Renal cortical epithelial cell (primary cell): ENCODE measurements at regions not wholly inside any gene's neighbourhood (a gene's known extent, or its start where the extent isn't known, plus 50 kb on each side); places are given as distances from the start of the nearest gene placed in this dataset.

ENCODE experiments used
- DNase-seq: peaks from one replicate; pipeline ENCODE4 v3.0.0-alpha.2; 2011; ENCODE audit warnings: low read depth

DNA sequence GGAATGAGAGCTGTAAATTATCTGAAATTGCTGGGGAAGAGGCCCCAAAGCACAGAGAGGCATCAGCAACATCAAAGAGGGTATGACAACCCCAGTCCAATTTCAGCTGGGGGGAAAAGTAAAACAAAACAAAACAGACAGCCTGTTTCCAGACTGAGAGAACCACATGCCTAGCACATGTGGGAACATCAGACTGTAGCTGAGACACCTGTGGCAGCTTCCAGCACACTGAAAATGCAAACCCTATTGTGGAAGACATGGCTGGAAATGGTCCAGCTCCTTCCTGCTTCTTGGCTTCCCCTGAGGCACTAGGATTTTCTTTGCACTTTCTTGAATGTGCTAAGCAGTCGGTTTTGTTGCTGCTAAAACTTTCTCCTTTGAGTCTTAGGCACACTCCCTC, 240.9 kb upstream of the STS start:
- DNase-seq, result no peak

DNA sequence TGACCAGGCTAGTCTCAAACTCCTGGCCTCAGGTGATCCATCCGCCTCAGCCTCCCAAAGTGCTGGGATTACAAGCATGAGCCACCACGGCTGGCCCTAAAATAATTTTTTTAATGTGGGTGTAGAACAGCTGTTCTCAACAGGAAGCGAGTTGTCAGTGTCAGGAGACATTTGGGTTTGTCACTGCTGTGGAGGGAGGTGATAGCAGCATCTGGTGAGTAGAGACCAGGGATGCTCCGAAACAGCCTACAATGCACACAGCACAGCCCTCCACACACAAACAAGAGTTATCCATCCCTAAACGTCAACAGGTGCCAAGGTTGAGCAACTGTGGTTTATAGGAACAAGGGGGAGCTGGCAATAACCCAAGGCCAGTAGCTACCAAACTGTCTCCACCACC, 243.4 kb upstream of the STS start:
- no peak for DNase-seq

DNA sequence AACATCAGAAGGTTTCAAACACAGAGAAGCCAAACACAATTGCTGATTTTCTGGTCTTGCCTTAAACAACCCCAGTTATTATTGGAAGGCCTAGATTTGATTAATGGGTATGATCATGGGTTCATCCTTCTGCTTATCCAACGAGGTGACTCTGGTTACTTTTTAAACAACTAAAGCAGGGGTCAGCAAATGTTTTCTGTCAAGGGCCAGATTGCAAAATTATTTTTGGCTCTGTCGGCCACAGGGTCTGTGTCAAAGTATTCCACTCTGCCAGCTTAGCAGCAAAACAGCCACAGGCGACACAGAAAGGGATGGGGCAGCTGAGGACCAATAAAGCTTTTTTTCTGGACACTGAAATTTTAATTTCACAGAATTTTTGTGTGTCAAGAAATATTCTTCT, 249.1 kb upstream of the STS start:
- DNase-seq, result no peak

DNA sequence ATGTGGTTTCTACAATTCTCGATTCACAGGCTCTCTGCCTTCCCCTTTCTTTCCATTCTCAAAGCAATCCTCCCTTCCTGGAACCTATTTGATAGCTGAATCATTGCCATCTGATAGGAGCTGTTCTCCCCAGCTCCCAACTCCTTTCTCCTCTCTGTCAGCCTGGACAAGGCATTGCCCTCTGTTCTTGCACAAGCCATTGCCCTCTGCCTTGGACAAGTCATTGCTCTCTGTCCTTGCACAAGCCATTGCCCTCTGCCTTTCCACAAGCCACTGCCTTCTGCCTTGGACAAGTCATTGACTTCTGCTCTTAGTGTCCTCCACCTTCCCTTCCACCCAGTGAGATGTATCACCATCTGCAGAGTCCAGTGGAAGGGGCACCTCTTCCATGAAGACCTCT, 256.1 kb upstream of the STS start:
- DNase-seq, result no peak

DNA sequence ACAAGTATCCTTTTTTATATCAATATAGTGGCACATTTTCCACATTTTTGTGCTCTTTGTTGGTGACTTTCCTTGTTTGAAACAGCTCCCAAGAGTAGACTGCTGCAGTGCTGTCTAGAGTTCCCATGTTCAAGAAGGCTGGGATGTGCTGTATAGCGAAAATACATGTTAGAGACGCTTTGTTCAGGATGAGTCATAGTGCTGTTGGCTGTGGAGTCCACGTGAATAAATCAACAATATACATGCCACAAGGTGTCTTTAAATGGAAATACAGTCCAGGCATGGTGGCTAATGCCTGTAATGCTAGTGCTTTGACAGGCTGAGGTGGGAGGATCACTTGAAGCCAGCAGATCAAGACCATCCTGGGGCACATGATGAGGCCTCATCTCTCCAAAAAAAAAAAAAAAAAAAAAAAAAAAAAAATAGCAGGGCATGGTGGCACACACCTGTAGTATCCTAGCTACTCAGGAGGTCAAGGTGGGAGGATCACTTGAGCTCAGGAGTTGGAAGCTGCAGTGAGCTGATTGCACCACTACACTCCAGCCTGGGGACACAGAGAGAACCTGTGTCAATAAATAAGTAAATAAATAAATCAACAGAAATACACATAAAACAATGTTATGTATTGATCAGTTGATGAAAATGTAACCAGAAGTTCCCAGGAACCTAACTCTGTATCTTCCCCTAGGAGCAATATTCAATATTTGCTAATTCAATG, 256.8 kb upstream of the STS start:
- DNase-seq, result no peak

DNA sequence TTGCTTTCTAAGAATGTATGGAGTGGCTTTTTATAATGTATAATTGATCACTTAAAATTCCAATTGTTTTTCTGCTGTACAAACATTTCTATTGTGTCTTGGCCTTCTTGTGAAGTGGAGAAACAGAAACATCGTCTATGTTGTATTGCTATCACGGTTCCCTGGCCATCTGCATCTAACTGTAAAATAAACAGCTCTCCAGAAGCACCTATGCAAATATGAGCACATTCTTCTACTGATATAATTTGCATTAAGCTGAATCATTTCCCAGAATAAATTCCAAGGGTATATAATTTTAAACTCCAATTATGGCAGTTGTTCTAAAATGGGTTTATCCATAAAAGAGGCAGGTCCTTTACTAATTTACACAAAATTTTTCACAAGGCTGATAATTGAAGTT, 261.6 kb upstream of the STS start:
- no peak for DNase-seq

DNA sequence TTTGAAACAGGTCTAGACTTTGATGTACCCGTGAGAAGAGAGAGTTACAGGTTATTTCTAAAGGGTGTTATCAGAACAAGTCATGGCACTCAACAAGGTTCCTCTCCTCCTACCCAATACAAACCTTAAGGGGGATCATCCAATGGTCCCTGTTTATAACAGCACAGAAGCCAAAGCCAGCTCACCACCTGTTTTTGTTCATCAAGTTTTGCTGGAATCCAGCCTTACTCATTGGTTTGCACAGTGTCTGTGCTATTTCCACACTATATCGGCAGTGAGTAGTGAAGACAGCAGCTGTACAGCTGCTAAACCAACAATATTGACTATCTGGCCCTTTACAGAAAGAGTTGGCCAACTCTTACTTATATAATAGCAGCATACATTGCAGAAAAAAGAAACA, 262.1 kb upstream of the STS start:
- DNase-seq, result no peak

DNA sequence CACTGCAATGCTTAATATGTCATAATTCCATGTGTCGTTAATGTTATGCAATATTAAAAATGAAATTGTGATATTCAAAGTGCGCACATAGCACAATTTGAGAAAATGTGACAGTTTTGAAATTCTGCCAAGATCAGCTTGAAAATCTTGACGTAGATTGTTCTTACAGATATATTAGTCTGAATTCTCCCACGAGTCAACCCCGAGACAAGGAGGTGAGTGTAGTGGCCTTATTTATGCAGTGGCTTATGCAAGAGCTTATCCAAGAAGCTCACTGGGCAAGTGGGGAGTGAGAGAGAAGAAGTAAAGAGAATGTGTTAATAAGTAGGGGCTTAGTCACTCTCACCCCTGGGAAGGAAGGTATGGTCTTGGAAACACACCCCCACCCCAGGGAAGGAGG, 286.1 kb upstream of the STS start:
- DNase-seq, result no peak

DNA sequence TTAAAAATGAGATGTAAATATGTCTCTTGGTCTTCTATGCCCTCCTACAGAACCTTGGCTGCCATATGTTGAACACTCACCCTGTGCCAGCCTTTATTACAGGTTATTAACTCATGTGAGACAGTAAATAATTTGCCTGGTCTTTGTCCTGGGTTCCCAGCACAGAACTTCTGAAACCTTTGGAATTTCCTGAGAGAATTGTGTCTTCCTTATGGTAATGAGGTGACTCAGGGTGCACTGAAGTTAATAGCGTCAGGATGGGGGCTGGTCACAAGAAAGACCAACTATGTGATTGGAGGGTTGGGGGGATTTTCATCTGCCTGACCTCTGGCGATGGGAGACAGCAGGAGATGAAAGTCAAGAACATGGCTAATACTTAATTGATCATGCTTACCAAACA, 289.8 kb upstream of the STS start:
- DNase-seq, result peak; percentile 2

DNA sequence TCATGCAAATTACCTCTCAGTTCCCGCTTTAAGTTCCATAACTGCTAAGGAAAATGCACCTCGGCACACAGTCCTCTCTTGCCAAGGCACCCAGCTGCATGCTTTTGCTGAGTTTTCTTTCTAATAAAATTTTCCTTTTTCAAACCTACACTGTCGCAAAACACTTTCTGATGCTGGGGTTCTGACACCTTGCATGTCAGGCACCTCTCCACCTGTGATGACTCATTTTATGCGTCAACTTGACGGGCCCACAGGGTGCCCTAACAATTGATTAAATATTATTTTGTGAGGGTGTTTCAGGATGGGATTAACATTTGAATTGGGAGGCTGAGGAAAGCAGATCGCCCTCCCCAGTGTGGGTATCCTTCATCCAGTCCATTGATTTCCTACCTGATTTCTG, 291.0 kb upstream of the STS start:
- no peak for DNase-seq

DNA sequence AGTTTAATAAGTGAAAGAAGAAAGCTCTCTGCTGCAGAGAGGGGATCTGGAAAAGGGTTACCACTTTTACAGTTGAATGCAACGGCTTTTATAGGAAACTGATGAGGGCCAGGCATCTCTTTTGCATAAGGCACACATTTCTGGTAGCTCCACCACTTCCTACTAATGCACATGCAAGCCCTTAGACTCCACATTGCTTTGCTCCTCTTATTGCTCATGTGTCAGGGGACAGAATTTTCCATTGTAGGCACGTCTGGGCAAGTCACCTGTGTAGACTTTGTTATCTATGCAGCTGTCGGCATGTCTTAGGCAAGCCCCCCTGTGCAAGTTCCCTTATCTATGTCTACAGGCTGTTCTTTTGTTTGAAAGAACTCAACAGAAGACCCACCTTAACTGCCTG, 294.6 kb upstream of the STS start:
- DNase-seq, result no peak

DNA sequence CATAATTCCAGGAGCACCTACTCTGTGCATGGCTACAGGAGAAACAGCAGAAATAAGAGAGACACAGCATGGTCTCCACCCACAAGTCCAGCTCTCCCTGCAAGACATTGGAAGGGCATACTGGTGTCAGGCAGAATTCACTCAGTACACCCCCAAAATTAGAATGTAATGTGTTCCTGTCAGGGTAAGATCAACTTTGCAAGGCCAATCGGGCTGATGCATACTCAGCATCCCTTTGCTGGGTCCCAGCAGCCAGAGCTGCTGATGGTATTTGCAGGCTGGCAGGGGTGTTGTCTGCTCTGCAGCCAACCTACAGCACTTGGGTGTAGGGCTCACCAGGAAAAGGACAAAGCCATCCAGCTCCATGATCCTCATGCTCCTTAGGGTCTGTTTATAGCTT, 295.4 kb upstream of the STS start:
- no peak for DNase-seq

DNA sequence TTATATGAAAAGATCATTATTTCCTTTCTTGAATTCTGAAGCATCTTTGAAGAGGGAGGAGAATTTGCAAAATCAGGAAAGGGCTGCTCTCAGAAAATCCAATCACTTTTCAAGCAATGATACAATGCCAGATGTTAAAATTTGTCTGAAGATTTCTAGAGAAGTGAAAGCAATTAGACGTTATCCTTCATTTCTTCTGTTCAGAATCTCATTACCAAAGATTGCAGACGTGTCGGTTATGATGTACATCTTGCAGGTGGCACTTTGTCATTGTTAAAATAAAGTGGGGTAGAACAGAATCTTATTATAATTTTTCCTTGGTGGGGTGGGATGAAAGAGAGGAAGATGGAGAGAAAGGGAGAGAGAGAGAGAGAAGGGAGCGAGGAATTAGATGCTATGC, 296.4 kb upstream of the STS start:
- no peak for DNase-seq

DNA sequence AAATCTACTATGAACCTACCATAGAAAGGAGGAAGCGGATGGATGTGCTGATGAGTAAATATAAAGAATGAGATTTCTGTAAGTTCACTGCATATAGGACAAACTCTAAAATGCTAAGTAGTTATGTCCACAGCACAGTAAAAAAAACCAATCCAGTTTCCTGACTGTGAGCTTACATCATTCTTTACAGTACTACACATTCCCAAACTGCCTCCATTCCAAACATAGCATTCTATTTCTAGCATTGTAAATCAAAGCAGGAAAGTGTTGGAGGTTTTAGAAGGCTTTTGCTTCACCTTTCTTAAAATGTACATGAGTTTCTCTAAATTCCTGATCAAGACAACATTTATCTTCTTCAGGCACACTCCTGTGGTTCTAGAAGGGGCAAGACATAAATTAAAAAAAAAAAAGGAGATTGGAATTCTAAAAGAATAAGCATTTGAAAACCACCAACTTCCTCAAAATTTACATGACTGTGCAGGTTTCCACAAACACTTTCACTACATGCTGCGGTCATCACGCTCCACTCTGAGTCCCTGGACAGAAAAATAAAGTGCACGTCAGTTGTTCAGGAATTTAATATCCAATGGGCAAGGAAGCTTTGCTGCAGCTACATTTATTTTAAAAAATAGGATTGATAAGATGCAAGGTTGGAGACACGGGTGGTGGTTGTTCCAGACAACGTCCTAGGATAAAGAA, 297.6 kb upstream of the STS start:
- DNase-seq, result no peak

DNA sequence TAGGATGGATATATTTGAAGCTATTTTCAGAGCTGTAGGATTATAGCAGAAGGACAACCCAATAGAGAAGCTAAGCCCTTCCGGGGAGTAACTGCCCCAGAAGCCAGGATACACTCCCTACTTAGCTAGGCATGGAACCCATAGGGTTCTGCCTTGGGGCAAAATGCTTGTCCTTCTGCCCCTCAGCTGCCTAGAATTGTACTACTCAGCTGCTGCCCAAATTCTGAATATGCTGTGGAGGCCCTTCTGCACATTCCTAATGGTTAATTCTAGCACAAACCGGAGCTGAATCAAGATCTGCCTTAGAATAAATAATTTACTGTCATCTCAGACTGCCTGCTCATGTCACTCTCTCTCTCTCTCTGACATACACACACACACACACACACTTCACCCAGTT, 297.7 kb upstream of the VCX3A start:
- DNase-seq, result no peak

DNA sequence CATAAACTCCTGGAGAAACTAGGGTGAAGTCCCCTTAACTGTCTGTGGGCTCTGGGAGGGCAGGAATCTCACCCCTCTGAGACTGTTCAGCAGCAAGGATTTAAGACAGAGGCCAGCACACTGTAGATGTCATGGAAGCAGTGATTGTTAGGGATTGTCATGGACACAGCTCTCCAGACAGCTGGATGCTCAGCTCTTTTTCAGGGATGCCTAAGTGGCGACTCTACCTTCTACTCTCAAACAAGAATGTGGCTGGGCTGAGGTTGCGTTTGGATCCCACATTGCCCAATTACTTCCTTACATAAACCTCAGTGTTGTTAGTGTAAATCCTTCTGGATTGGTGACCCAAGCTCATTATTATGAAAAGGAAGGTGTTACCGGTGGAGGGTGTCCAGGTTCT, 291.9 kb upstream of the VCX3A start:
- no peak for DNase-seq

DNA sequence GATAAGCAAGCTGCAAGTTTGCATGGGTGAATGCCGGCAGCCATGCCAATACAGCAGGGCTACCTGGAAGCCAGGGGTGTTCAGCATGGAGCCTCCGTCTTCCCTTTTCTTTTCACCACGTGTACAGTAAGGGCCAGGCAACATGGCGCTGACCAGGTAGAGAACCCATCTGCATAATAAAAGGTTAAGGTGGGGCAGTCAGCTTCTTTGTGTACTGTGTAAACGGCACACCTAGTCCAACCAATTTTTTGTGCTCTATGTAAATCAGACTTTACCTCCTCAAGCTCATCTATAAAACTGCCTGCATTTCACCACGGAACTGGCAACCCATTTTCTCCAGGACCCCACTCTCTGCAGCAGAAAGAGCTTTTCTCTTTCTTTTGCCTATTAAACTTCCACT, 286.8 kb upstream of the VCX3A start:
- DNase-seq, result no peak

DNA sequence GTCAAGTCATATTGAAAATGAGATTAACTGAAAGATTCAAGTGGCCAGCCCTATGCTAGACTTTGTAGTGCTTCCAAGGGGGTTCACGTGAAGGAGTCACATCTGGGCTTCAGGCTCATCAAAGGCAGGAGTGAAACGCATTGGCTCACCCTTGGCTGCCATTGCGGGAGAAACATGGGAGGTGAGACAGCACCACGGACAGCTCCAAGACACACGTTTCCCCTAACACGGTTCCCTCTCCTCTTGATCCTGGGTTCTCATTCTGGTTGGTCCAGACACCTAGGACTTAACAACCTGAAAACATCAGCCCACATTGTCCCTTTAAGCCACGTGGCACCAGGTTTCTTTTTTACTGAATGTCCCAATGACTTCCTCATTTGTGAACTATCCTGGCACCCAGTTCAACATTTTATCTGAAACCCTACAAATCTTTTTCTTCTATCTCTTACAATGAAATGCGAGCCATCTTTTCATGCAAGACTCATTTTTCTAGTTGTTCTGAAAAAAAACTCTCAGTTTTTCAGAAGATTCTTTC, 279.0 kb upstream of the VCX3A start:
- DNase-seq, result no peak

DNA sequence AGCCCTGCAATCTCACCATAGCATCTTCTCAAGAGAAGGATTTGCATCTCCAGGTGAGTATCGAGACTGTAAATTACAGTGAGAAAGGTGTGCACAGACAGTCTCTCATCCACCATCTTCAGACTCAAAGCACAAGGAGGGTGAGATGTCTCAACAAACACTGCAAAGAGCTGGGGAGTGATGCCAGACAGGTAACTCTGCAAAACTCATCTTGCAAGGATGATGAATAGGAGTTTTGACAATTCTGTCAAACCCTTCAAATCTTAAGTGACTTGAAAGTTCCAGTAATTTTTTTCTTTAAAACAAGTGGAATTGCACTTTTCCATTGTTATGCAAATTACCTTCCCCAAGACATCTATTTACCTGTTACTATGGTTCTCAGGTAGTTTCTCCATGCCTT, 277.2 kb upstream of the VCX3A start:
- no peak for DNase-seq

DNA sequence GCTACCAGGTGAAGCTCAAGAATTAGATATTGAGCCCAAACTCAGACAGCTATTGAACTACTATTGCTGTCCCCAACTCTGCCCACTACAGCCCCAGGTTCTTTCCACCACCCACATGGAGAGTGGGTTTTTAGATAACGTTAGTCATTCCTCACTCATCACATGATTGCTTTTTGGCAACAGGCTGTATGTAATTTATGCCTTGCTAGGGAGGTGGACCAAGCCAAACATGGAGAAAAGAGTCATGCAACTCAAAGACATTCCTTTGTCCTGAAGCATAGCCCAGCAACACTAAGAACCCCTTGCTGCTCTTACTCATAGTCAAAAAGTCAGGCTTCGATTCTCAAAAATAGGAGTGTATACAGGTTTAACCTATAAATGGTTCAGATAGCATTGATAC, 275.9 kb upstream of the VCX3A start:
- DNase-seq, result no peak

DNA sequence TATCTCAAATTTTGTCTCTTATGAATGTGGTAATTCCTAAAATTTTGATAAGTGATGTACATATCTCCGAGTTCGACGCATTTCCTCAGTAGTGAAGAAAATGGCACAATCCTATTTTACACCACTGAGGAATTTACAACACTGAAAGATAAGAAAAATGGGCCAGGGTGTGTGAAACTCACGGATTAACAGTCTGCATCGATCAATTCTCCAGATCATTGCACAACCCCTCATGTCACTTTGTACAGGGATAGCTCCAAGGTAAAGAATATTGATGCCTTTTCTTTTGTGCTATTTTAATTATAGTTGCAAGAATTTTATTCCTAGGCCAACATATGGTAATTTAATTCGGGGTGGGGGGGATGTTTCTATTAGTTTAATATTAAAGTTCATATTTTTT, 268.7 kb upstream of the VCX3A start:
- no peak for DNase-seq

DNA sequence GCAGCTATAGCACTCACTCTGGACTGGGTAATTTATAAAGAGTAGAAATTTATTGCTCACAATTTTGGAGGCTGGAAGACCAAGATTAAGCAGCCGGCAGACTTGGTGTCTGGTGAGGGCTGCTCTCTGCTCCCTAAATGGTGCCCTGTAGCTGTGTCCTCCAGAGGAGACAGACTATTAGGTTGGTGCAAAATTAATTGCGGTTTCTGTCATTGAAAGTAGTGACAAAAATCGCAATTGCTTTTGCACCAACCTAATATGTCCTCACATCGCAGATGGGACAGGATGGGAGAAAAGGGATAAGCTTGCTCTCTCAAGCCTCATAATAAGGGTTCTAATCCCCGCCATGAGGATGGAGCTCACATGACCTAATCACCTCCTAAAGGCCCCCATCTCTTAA, 258.1 kb upstream of the VCX3A start:
- no peak for DNase-seq

DNA sequence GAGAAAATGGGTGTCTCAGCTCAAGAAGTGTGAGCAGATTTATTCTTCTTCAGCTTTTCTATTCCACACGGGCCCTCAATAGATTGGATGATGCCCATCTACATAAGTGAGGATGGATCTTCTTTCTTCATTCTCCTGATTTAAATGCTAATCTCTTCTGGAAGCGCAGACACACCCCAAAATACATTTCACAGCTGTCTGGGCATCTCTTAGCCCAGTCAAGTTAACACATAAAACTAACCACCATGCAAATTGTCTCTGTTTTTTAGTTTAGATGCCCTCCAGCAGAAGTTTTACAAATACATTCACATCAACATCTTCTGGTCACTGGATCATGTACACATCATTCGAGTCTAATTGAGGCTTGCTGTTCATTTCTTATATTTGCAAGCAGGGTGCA, 249.0 kb upstream of the VCX3A start:
- DNase-seq, result no peak

DNA sequence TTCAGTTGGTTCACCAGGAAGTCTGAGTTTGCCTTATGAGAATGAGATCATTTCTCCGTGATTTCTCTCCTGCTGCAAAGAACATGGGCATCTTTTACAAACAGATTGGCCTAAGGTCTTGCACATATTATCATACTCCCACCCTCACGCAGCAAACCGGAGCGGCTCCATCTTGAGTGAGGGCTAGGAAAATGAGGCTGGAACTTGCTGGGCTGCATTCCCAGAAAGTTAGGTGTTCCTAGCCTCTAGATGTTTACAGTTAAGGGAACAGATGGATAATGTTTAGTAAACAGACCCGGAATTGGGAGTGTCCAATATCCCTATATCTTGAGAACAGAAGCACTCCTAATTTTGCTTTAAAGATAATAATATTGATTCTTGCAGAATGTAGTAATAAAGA, 247.9 kb upstream of the VCX3A start:
- no peak for DNase-seq
